Pancreas (tissue), 10 donors: ENCODE measurements at regions not wholly inside any gene's neighbourhood (a gene's known extent, or its start where the extent isn't known, plus 50 kb on each side); places are given as distances from the start of the nearest gene placed in this dataset.

Experiments used
- ATAC-seq, 4 donors: fragments of 200-7000 bp; cut with Tn5 transposase; one replicate each; pipeline versions ENCODE4 v1.8.0 to v1.9.1; 2020; ENCODE audit warnings: mild to moderate bottlenecking in 4 of 4, moderate library complexity in 4 of 4
- DNase-seq, 6 donors: peaks; one replicate each; pipeline ENCODE4 v3.0.0-alpha.2; 2020
- FAIRE-seq: peaks from 2 replicates; lab custom pipeline; 2012; peaks lifted over from hg19 to GRCh38; lab: Jason Lieb, UNC
- H3K27ac ChIP-seq, 4 donors: fragments of 200-600 bp; sonication (generic); 1 replicate in 3 of 4; 2 replicates in 1 of 4; pipeline versions ENCODE4 v1.5.0 to v1.8.0; 2020
- H3K27me3 ChIP-seq, 4 donors: fragments of 200-600 bp; one replicate each; pipeline ENCODE4 v1.8.0; 2021
- H3K36me3 ChIP-seq, 3 donors: fragments of 200-600 bp; sonication (generic) in 1 of 3; one replicate each; pipeline versions ENCODE4 v1.5.0 to v1.8.0; 2020 to 2021
- H3K4me1 ChIP-seq, 3 donors: fragments of 200-600 bp; one replicate each; pipeline ENCODE4 v1.8.0; 2021
- H3K4me3 ChIP-seq, 4 donors: fragments of 200-600 bp; sonication (generic) in 2 of 4; one replicate each; pipeline versions ENCODE4 v1.5.0 to v1.8.0; 2020 to 2021
- H3K9me3 ChIP-seq, 4 donors: fragments of 200-600 bp; one replicate each; pipeline ENCODE4 v1.8.0; 2021
- WGBS, 2 donors: extraction: QIAGEN DNeasy Blood & Tissue Kit; methylation state at CpG; one replicate each; pipeline ENCODE4 v1.1.7; 2013; 5-methylcytosine and 5-hydroxymethylcytosine counted together
- intact Hi-C, 3 donors: fragments of 100-400 bp; cut with DNase I; formaldehyde crosslinking; loops; one replicate each; pipeline versions ENCODE4 v1.11.1 to v1.14.2; 2022
- TF ChIP-seq, protein P1 (sequence below), 4 donors: fragments of 200-600 bp; sonication (generic) in 3 of 4; IDR thresholded peaks; one replicate each; pipeline versions ENCODE4 v1.5.0 to v1.8.0; 2021; ENCODE audit warnings: antibody characterized with exemption in 4 of 4
- donor health status: healthy with polysubstance abuse.
- donor health status: DM: no; HTN: no; CAD: no; lungs with moderate emphysema.
- donor health status: DM: no; HTN: no; CAD: no.
- donor health status: control.
- donor health status: control.
- donor health status: Bipolar disorder and iron deficiency.
- donor health status: DM: yes; HTN: yes; CAD: no.
- donor health status: DM: no; HTN: no; CAD: no.
- donor health status: DM: no; HTN: no; CAD: no.
- donor health status: DM: yes; HTN: yes; CAD: no.

DNA sequence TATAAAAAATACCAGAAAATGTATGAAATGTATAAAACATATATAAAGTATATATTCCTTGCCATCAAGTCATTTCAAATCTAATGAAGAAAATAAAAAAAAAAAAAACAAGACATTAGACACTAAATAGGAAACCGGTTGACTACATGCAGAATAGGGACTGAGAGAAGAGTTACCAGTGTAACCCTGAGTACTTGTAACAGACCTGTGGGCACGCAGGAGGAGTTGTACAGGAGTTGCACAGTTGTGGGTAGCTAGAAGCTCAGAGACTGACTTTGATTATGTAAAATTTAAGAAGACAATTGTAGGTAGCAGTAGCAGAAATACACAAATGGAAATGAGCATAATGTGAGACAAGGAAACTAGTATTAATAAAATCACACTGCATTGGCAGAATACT lies 112.4 kb upstream of the DST start:
- no peak for ATAC-seq
- intact Hi-C loops, result loop anchor here in 1 of 3 donors (10.0 kb wide), 1 partner anchor 120 kb away; no protein-coding TSS in a partner anchor
- FAIRE-seq, result no peak
- Histone ChIP-seq H3K4me3 (no peak overlapping the region), H3K4me1 (peaks cover 0 to 11% (median 0%) of the 10 kb centered on the region in 3 donors), H3K27me3 (no peaks in the 10 kb centered on the region), H3K27ac (no peak overlapping the region), H3K9me3 (no peaks in the 10 kb centered on the region), H3K36me3 (no peaks in the 10 kb centered on the region)
- WGBS, 2 donors, result 82 to 85% methylated on average over 2 of the region's 2 CpGs
- TF ChIP-seq, protein P1, sequence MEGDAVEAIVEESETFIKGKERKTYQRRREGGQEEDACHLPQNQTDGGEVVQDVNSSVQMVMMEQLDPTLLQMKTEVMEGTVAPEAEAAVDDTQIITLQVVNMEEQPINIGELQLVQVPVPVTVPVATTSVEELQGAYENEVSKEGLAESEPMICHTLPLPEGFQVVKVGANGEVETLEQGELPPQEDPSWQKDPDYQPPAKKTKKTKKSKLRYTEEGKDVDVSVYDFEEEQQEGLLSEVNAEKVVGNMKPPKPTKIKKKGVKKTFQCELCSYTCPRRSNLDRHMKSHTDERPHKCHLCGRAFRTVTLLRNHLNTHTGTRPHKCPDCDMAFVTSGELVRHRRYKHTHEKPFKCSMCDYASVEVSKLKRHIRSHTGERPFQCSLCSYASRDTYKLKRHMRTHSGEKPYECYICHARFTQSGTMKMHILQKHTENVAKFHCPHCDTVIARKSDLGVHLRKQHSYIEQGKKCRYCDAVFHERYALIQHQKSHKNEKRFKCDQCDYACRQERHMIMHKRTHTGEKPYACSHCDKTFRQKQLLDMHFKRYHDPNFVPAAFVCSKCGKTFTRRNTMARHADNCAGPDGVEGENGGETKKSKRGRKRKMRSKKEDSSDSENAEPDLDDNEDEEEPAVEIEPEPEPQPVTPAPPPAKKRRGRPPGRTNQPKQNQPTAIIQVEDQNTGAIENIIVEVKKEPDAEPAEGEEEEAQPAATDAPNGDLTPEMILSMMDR (IDR thresholded peaks at IDR 0.05), result no peak
- no peak for DNase-seq

DNA sequence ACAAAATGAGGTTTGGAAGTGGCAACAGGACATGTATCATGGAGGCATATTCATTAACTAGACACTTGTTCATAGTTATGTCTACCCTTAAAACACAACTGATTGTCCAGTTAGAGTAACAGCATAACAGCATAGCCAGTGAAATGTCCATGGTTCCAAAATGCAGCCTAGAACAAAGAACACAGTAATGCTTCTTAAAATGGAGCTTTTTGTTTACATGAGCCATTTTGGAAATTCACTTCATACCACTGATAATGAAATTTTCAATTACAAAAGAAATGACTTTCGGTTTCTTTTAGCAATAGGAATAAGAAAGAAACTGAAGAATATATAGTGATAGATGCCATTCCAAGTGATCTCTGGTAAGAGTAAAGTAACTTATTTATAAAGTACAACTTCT lies 111.1 kb upstream of the DST start:
- TF ChIP-seq, protein P1 (IDR thresholded peaks at IDR 0.05), result no peak
- H3K27me3 ChIP-seq, result no peaks in the 10 kb centered on the region
- FAIRE-seq, result no peak
- peaks cover 0 to 11% (median 0%) of the 10 kb centered on the region in 3 donors for H3K4me1 ChIP-seq
- 77 to 95% methylated on average over 1 of the region's 1 CpG for WGBS, 2 donors
- H3K4me3 ChIP-seq, result no peak overlapping the region
- intact Hi-C loops, result loop anchor here in 1 of 3 donors (10.0 kb wide), 1 partner anchor 119 kb away; no protein-coding TSS in a partner anchor
- H3K36me3 ChIP-seq, result no peaks in the 10 kb centered on the region
- H3K9me3 ChIP-seq, result no peaks in the 10 kb centered on the region
- ATAC-seq, result no peak
- H3K27ac ChIP-seq, result no peak overlapping the region
- DNase-seq, result no peak

DNA sequence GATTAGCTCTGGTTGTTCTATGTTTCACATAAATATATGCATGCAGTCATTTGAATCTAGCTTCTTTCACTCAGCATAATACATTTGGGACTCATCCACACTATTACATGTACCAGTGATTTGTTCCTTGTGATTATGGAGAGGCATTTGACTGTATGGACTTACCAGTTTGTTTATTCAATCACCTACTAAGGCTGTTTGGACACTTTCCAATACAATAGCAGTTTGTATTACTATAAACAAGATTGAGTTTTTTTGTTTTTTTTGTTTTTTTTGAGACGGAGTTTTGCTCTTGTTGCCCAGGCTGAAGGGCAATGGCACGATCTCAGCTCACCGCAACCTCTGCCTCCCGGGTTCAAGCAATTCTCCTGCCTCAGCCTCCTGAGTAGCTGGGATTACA lies 109.8 kb upstream of the DST start:
- TF ChIP-seq, protein P1 (IDR thresholded peaks at IDR 0.05), result no peak
- DNase-seq (no peak), FAIRE-seq (no peak), ATAC-seq (no peak)
- Histone ChIP-seq H3K4me3 (no peak overlapping the region), H3K9me3 (no peaks in the 10 kb centered on the region), H3K36me3 (no peaks in the 10 kb centered on the region), H3K27ac (no peak overlapping the region), H3K27me3 (no peaks in the 10 kb centered on the region), H3K4me1 (peaks cover 0 to 6% (median 0%) of the 10 kb centered on the region in 3 donors)
- intact Hi-C loops, result loop anchor here in 1 of 3 donors (10.0 kb wide), 1 partner anchor 118 kb away; no protein-coding TSS in a partner anchor
- 89 to 90% methylated on average over 4 of the region's 4 CpGs for WGBS, 2 donors

DNA sequence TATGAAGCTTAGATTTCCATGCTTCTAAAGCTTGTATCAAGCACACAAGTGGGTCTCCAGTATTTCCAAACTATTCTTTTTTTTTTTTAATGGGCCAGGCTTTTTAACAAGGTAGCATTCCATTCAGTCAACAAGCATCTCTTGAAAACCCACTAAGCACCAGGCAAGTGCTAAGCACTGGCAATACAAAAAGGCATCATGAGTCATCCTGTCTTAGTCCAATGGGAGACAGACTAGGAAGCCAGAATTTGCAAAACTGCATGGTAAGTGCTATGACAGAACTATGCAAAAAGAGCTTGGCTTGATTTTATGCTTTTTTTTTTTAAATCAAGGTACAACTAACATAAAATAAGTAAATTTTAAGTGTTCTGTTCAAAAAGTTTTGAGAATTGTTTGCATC lies 109.3 kb upstream of the DST start:
- no peak for DNase-seq
- TF ChIP-seq, protein P1 (IDR thresholded peaks at IDR 0.05), result no peak

DNA sequence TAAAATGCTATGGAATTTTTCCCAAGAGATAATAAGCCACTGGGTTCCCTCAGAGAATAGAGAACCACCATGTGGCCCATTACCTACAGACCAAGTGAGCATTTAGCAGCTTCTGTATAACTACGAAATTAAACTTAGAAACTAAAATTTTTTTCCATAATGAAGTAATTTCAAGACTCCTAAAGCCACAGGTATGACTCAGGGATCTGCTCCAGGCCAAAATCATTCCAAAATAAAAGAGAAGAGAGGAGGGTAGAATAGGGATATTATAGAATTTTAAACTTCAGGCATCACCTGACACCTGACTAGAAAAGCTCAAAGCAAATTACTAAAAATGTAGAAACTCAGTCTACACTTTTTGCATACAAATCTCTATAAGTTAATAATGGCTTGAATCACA lies 108.9 kb upstream of the DST start:
- ATAC-seq (no peak), FAIRE-seq (no peak), DNase-seq (no peak)
- Histone ChIP-seq H3K9me3 (no peaks in the 10 kb centered on the region), H3K36me3 (no peaks in the 10 kb centered on the region), H3K27me3 (no peaks in the 10 kb centered on the region), H3K4me3 (no peak overlapping the region), H3K4me1 (no peaks in the 10 kb centered on the region), H3K27ac (no peak overlapping the region)
- TF ChIP-seq, protein P1 (IDR thresholded peaks at IDR 0.05), result no peak
- intact Hi-C loops, result loop anchor here in 1 of 3 donors (10.0 kb wide), 1 partner anchor 117 kb away; no protein-coding TSS in a partner anchor
- 77 to 79% methylated on average over 1 of the region's 1 CpG for WGBS, 2 donors

More for the DNA sequence above, 109.3 kb upstream of the DST start:
- no peaks in the 10 kb centered on the region for H3K27me3 ChIP-seq
- FAIRE-seq (no peak), ATAC-seq (no peak)
- intact Hi-C loops, result loop anchor here in 1 of 3 donors (10.0 kb wide), 1 partner anchor 117 kb away; no protein-coding TSS in a partner anchor
- peaks cover 0 to 3% (median 0%) of the 10 kb centered on the region in 3 donors for H3K4me1 ChIP-seq
- no peak overlapping the region for H3K27ac ChIP-seq
- no peaks in the 10 kb centered on the region for H3K9me3 ChIP-seq
- no peaks in the 10 kb centered on the region for H3K36me3 ChIP-seq
- no peak overlapping the region for H3K4me3 ChIP-seq
